ENCODE measurements at regions not wholly inside any gene's neighbourhood (a gene's known extent, or its start where the extent isn't known, plus 50 kb on each side); places are given as distances from the start of the nearest gene placed in this dataset.

- no peak for TF ChIP-seq CTCF (IDR thresholded peaks at IDR 0.05; ENCODE audit: low read depth, low read length)
- TF ChIP-seq EZH2phosphoT487 (IDR thresholded peaks at IDR 0.05; ENCODE audit: low read depth) = no peak
Observed at GRCh38 chrX:16427668-16428067, 222.3 kb upstream of the S100G start.

Measured in OCI-LY3 (cell line).